Muscle of leg (tissue), 3 donors: ENCODE measurements at regions not wholly inside any gene's neighbourhood (a gene's known extent, or its start where the extent isn't known, plus 50 kb on each side); places are given as distances from the start of the nearest gene placed in this dataset.

Experiments
- DNase-seq: peaks from one replicate; pipeline ENCODE4 v3.0.0; 2013
- H3K27ac ChIP-seq: one replicate; pipeline ENCODE4 v1.5.1; 2013; ENCODE audit warnings: mild to moderate bottlenecking, low read length, control low read depth
- H3K27me3 ChIP-seq: one replicate; pipeline ENCODE4 v1.6.1; 2013; ENCODE audit warnings: low read length; ENCODE audit not compliant: control insufficient read depth, insufficient read depth
- H3K36me3 ChIP-seq: one replicate; pipeline ENCODE4 v1.6.1; 2013; ENCODE audit warnings: low read length; ENCODE audit not compliant: control insufficient read depth, insufficient read depth
- H3K4me1 ChIP-seq: one replicate; pipeline ENCODE4 v1.6.1; 2013; ENCODE audit warnings: low read length; ENCODE audit not compliant: control insufficient read depth, insufficient read depth
- H3K4me3 ChIP-seq: one replicate; pipeline ENCODE4 v1.5.1; 2013; ENCODE audit warnings: low read length, control low read depth
- H3K9me3 ChIP-seq: replicated peaks from 2 replicates; pipeline ENCODE4 v1.6.1; 2013; ENCODE audit warnings: low read depth, low read length; ENCODE audit not compliant: control insufficient read depth
- WGBS: methylation state at CpG from one replicate; pipeline ENCODE4 v1.1.5; 2013; ENCODE audit warnings: missing lambda C conversion rate; ENCODE audit not compliant: insufficient coverage; 5-methylcytosine and 5-hydroxymethylcytosine counted together

- WGBS: 50% methylated on average over 1 of the region's 3 CpGs
- H3K27me3 ChIP-seq: peaks cover 10% of the 10 kb centered on the region
- H3K9me3 ChIP-seq: no peaks in the 10 kb centered on the region
- no peak overlapping the region for H3K27ac ChIP-seq
- no peaks in the 10 kb centered on the region for H3K36me3 ChIP-seq
- DNase-seq: no peak
- H3K4me1 ChIP-seq: peaks cover 30% of the 10 kb centered on the region
- no peak overlapping the region for H3K4me3 ChIP-seq
Observed at GRCh38 chr2:16036951-16037350, 96.6 kb downstream of the MYCN start.

GRCh38 chr2:16035747-16036745 lies 95.7 kb downstream of the MYCN start:
- Histone ChIP-seq H3K9me3 (no peaks in the 10 kb centered on the region), H3K27me3 (peaks cover 10% of the 10 kb centered on the region), H3K4me1 (peaks cover 32% of the 10 kb centered on the region), H3K4me3 (no peak overlapping the region), H3K36me3 (no peaks in the 10 kb centered on the region), H3K27ac (no peak overlapping the region)
- DNase-seq: no peak
- WGBS: 67% methylated on average over 5 of the region's 11 CpGs

GRCh38 chr2:16034975-16035746 lies 94.8 kb downstream of the MYCN start:
- Histone ChIP-seq H3K27ac (no peak overlapping the region), H3K27me3 (peaks cover 10% of the 10 kb centered on the region), H3K36me3 (no peaks in the 10 kb centered on the region), H3K4me1 (peaks cover 28% of the 10 kb centered on the region), H3K9me3 (no peaks in the 10 kb centered on the region), H3K4me3 (no peak overlapping the region)
- DNase-seq: no peak
- 88% methylated on average over 4 of the region's 10 CpGs for WGBS

GRCh38 chr2:16034151-16034974 lies 94.0 kb downstream of the MYCN start:
- 25% methylated on average over 2 of the region's 5 CpGs for WGBS
- H3K4me1 ChIP-seq: peaks cover 25% of the 10 kb centered on the region
- H3K36me3 ChIP-seq: no peaks in the 10 kb centered on the region
- DNase-seq: no peak
- no peak overlapping the region for H3K4me3 ChIP-seq
- no peaks in the 10 kb centered on the region for H3K9me3 ChIP-seq
- no peak overlapping the region for H3K27ac ChIP-seq
- peaks cover 10% of the 10 kb centered on the region for H3K27me3 ChIP-seq

DNA sequence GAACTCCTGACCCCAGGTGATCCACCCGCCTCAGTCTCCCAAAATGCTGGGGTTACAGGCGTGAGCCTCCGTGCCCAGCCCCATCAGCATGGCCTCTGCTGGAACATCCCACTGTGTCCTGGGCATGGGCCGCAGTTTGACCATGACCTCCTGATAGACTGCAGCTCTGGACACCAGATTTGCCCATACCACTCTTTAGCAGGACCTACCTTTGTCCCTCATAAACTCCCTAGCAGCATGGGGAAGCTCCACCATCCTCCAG lies 92.6 kb downstream of the MYCN start:
- Histone ChIP-seq H3K4me3 (no peak overlapping the region), H3K9me3 (no peaks in the 10 kb centered on the region), H3K4me1 (peaks cover 12% of the 10 kb centered on the region), H3K27ac (no peak overlapping the region), H3K27me3 (peaks cover 2% of the 10 kb centered on the region), H3K36me3 (no peaks in the 10 kb centered on the region)
- 94% methylated on average over 4 of the region's 4 CpGs for WGBS
- DNase-seq: no peak

- DNase-seq: no peak
- Histone ChIP-seq H3K27ac (no peak overlapping the region), H3K36me3 (no peaks in the 10 kb centered on the region), H3K4me3 (no peak overlapping the region), H3K9me3 (no peaks in the 10 kb centered on the region), H3K27me3 (peaks cover 2% of the 10 kb centered on the region), H3K4me1 (peaks cover 8% of the 10 kb centered on the region)
- WGBS: 97% methylated on average over 10 of the region's 11 CpGs
Observed at GRCh38 chr2:16032282-16033031, 92.1 kb downstream of the MYCN start.

- Histone ChIP-seq H3K9me3 (no peaks in the 10 kb centered on the region), H3K4me3 (no peak overlapping the region), H3K4me1 (peaks cover 2% of the 10 kb centered on the region), H3K36me3 (no peaks in the 10 kb centered on the region), H3K27me3 (peaks cover 2% of the 10 kb centered on the region), H3K27ac (no peak overlapping the region)
- DNase-seq: no peak
- WGBS: 35% methylated on average over 5 of the region's 8 CpGs
Observed at GRCh38 chr2:16031848-16032159, 91.5 kb downstream of the MYCN start.

GRCh38 chr2:16031058-16031847 lies 90.9 kb downstream of the MYCN start:
- no peaks in the 10 kb centered on the region for H3K9me3 ChIP-seq
- no peak overlapping the region for H3K27ac ChIP-seq
- H3K36me3 ChIP-seq: no peaks in the 10 kb centered on the region
- no peak for DNase-seq
- 36% methylated on average over 3 of the region's 11 CpGs for WGBS
- H3K27me3 ChIP-seq: peaks cover 4% of the 10 kb centered on the region
- H3K4me3 ChIP-seq: no peak overlapping the region
- H3K4me1 ChIP-seq: peaks cover 2% of the 10 kb centered on the region
